ENCODE measurements at regions not wholly inside any gene's neighbourhood (a gene's known extent, or its start where the extent isn't known, plus 50 kb on each side); places are given as distances from the start of the nearest gene placed in this dataset.

DNA sequence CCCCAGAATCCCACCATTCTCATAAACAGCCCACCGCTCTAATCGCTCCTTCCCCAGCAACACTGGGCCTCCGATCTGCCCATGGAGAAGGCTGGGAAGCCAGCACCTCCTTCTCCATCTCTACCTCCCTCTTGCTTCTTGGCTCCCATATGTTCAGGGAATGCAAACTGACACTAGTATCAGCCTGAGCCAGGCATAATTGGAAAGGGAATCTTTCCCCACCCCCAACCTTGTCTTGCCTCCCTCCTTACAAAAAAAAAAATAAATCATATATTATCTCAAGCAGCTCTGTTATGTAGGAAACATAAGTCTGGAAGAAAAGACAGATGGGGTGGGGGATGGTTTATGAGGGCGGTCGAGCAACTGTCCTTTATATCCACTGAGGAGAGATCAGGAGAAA lies 127.2 kb downstream of the NAV1 start (continued):
- TF ChIP-seq, protein P1, sequence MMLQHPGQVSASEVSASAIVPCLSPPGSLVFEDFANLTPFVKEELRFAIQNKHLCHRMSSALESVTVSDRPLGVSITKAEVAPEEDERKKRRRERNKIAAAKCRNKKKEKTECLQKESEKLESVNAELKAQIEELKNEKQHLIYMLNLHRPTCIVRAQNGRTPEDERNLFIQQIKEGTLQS (IDR thresholded peaks at IDR 0.05), result no peak

DNA sequence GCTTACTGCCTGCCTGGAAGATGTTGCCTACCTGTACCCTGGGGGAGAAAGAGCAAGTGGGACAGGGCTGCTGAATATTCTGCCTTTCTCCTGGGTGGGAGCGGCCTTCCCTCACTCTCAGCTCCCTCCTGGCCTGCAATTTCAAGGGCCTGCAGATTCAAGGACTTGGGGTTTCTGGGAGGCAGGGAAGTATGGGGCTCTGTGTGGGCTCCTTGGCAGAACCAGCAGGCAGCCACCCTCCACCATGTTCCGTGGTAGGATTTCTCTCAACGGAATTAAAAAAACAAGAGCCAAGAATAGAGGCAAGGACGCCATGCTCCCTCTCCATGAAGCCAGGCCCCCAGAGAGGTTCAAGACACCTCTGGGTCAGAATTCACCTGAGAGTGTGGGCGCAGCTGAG lies 127.7 kb downstream of the NAV1 start:
- POLR2A ChIA-PET, result no interaction called here
- CTCF ChIA-PET, result no interaction called here

DNA sequence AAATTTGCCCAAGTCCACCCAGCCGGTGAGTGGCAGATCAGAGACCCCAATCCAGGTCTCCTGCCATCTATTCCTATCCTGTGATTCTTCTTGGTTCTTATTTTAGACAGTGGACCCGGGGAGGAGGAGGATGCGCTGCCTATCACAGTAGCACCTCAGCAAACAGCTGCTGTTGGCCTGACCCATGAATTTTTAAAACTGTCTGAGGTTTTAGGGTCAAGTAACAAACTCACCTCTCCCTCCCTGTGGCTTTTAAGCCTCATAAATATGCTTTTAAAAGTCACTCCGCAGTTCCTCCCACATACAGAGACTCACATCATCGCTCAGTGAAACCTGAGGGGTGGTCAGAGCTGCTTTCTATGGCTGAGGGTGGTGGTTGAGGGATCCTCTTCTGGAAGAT lies 128.6 kb downstream of the NAV1 start:
- Histone ChIP-seq H3K27ac (ENCODE audit: low read depth, low read length) (no peak overlapping the region), H3K4me1 (ENCODE audit: control insufficient read depth in 1 of 2, insufficient read depth in 2 of 2, low read length in 2 of 2) (no peaks in the 10 kb centered on the region), H3K4me3 (replicated peaks in 1 of 2; ENCODE audit: low read depth in 1 of 2, low read length in 2 of 2) (no peak overlapping the region), H4K20me1 (ENCODE audit: insufficient read depth) (no peaks in the 10 kb centered on the region), H3K79me2 (ENCODE audit: insufficient read depth, low read length) (no peaks in the 10 kb centered on the region), H3K4me2 (ENCODE audit: low read length) (no peak overlapping the region), H2AFZ (ENCODE audit: low read depth, low read length, poor library complexity, severe bottlenecking) (no peak overlapping the region), H3K27me3 (ENCODE audit: insufficient read depth, low read length) (no peaks in the 10 kb centered on the region), H3K9me3 (ENCODE audit: control insufficient read depth in 1 of 2, insufficient read depth in 1 of 2, low read depth in 1 of 2, low read length in 2 of 2) (no peaks in the 10 kb centered on the region), H3K9ac (ENCODE audit: low read length) (no peak overlapping the region), H3K36me3 (ENCODE audit: control insufficient read depth in 1 of 2, insufficient read depth in 2 of 2, low read length in 2 of 2) (no peaks in the 10 kb centered on the region), H3K9me2 (ENCODE audit: insufficient read depth) (no peaks in the 10 kb centered on the region)
- intact Hi-C loops (cut with micrococcal nuclease), result no loop called here
- no peak for DNase-seq (ENCODE audit: low read depth, low spot score)
- TF ChIP-seq ELF1 (IDR thresholded peaks at IDR 0.05; ENCODE audit: borderline replicate concordance, low read depth) (no peak), ZNF274 (IDR thresholded peaks at IDR 0.05; ENCODE audit: low read depth, low read length) (no peak)
- ATAC-seq, result no peak
- ChIA-PET POLR2A (no interaction called here), CTCF (no interaction called here), RAD21 (ENCODE audit: low non-redundant PET in 1 of 2, low total read pairs in 2 of 2, uncharacterized antibody in 2 of 2, unreplicated experiment in 2 of 2) (no interaction called here)
- no TSS peak for BruUV-seq (replicated peaks)

More for the DNA sequence above, 127.7 kb downstream of the NAV1 start:
- TF ChIP-seq EZH2 (IDR thresholded peaks at IDR 0.05), result no peak
- H3K9ac ChIP-seq (ENCODE audit: low read length), result no peak overlapping the region
- no peak overlapping the region for H3K27ac ChIP-seq (ENCODE audit: low read depth, low read length)
- no peak for ATAC-seq
- H3K4me3 ChIP-seq (replicated peaks in 1 of 2; ENCODE audit: low read depth in 1 of 2, low read length in 2 of 2), result no peak overlapping the region
- intact Hi-C loops (cut with micrococcal nuclease), result no loop called here
- H3K79me2 ChIP-seq (ENCODE audit: insufficient read depth, low read length), result no peaks in the 10 kb centered on the region
- RAD21 ChIA-PET (ENCODE audit: low non-redundant PET in 1 of 2, low total read pairs in 2 of 2, uncharacterized antibody in 2 of 2, unreplicated experiment in 2 of 2), result no interaction called here
- no peak for DNase-seq (ENCODE audit: low read depth, low spot score)
- H3K4me2 ChIP-seq (ENCODE audit: low read length), result no peak overlapping the region
- H3K9me2 ChIP-seq (ENCODE audit: insufficient read depth), result no peaks in the 10 kb centered on the region
- no peaks in the 10 kb centered on the region for H3K4me1 ChIP-seq (ENCODE audit: control insufficient read depth in 1 of 2, insufficient read depth in 2 of 2, low read length in 2 of 2)
- H4K20me1 ChIP-seq (ENCODE audit: insufficient read depth), result no peaks in the 10 kb centered on the region
- H3K27me3 ChIP-seq (ENCODE audit: insufficient read depth, low read length), result no peaks in the 10 kb centered on the region
- BruUV-seq (replicated peaks), result no TSS peak
- H3K9me3 ChIP-seq (ENCODE audit: control insufficient read depth in 1 of 2, insufficient read depth in 1 of 2, low read depth in 1 of 2, low read length in 2 of 2), result no peaks in the 10 kb centered on the region
- no peak overlapping the region for H2AFZ ChIP-seq (ENCODE audit: low read depth, low read length, poor library complexity, severe bottlenecking)
- no peaks in the 10 kb centered on the region for H3K36me3 ChIP-seq (ENCODE audit: control insufficient read depth in 1 of 2, insufficient read depth in 2 of 2, low read length in 2 of 2)
